HG02970 (cell line): ENCODE measurements at regions not wholly inside any gene's neighbourhood (a gene's known extent, or its start where the extent isn't known, plus 50 kb on each side); places are given as distances from the start of the nearest gene placed in this dataset.

Source experiments
- ATAC-seq: cut with Tn5 transposase; IDR thresholded peaks from one replicate; pipeline ENCODE4 v1.9.1; 2021; ENCODE audit warnings: mild to moderate bottlenecking, moderate library complexity, moderate number of reproducible peaks; ENCODE audit not compliant: unreplicated experiment, low FRiP score

DNA sequence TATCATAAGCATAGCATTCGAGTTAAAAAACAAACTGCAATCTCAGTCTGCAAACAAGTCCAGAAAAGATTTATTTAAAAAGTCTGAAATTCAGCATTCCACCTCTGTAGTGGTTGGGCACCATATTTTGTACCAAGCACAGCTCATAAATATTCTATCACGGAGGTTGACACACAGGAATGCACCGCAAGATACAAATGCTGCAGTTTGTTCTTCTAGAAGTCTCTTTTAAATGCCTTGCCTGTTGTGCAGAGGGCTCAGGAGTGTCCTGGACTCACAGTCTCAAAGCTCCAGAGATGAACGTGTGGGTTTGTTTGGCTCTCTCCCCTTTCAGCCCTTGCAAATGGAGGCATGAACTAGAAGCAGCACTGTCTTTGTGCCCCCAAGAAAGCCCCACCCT lies 212.4 kb upstream of the USP24 start:
- ATAC-seq: no peak

DNA sequence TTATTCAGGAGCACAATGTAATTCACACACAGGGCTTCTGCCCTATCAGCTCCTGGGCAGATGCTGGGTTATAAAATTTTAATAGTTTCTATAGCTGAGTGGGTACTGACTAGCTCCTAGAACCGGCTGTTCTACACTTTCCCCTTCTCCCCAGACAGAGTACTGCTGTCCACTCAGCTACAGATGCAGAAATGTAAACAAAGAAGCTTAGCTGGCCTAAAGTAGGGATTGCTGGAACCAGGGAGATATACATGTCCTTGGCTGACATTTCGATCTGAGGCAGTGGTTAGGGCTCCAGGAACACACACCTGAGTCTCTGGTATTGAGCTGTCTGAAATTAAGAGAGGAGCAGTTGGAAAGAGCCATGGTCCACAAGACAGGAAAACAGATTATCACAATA lies 211.5 kb upstream of the USP24 start:
- no peak for ATAC-seq

- ATAC-seq: no peak
Observed at GRCh38 chr1:55426156-55426555, 211.0 kb upstream of the USP24 start.

DNA sequence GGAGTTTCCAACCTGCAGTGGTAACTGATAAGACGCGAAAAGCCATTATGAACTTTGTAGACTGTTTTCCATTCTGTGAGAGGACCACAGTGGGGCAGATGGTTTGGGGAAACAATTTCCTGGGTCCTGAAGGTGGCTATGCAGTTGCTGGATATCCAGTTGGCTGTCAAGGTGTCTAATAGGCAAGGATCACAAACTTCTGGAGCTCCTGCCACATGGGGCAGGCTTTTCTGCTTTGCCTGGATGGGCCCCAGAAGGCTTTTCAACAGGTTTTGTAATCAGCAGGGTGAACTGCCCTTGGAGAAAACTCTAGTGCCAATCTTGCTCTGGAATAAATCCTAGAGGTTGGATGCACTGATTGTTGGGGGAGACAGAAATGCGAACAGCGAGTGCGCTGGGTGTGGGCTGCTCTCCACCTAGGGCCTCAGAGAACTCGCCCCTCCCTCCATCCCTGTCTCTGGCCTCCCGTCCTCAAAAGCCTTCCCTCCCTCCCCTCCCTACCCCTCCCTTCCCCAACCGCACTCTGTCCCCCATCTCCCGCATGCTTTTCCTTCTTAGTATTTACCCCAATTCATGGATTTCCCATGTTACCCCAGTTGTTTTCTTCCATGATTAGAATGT lies 210.3 kb upstream of the USP24 start:
- ATAC-seq: no peak

GRCh38 chr1:55423376-55423775 lies 208.2 kb upstream of the USP24 start:
- no peak for ATAC-seq

- ATAC-seq: no peak
Observed at GRCh38 chr1:55420929-55421716, 206.0 kb upstream of the USP24 start.

GRCh38 chr1:55420026-55420425 lies 204.9 kb upstream of the USP24 start:
- no peak for ATAC-seq

GRCh38 chr1:55418208-55419000 lies 203.2 kb upstream of the USP24 start:
- ATAC-seq: no peak

DNA sequence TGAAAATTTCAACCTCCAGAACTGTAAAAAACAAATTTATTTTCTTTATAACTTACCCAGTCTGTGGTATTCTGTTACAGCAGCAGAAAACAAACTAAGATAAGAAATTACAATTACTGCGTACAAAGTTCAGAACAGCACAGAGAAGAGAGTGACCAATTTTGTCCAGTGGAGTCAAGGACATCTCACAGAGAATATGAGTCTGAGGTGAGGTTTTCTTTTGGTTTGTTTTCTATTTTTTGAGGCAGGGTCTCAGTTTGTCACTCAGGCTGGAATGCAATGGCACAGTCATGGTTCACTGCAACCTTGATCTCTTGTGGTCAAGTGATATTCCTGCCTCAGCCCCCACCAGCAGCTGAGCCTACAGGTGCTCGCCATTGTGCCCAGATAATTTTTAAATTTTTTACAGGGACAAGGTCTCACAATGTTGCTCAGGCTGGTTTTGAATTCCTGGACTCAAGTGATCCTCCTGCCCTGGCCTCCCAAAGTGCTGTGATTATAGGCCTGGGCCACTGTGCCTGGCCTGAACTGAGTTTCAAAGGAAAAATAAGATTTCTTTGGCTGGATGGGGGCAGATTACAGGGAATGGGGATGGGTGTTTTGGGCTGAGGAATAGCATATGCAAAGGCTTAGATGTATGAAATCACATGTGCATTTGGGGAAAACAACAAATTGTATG lies 201.1 kb upstream of the USP24 start:
- ATAC-seq: no peak

- ATAC-seq: no peak
Observed at GRCh38 chr1:55413286-55413685, 198.1 kb upstream of the USP24 start.

DNA sequence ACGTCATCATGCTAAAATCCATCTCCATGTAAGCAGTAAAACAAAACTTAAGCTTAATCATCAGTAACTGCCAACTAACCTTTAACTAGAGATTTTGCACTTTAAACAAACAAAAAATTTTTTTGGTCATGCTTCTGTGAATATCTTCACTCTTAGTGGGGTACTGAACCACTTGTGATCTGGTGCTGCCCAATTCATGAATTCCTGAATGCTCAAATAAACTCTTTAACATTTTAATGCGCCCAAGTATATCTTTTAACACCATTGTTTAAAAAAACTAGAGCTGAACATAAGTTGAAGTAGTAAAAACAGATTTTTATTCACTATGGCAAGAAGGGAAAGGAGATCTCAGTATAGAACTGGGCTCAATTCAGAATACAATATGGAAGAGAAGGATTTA lies 196.9 kb upstream of the USP24 start:
- ATAC-seq: no peak

- ATAC-seq: no peak
Observed at GRCh38 chr1:55402671-55403464, 187.7 kb upstream of the USP24 start.

DNA sequence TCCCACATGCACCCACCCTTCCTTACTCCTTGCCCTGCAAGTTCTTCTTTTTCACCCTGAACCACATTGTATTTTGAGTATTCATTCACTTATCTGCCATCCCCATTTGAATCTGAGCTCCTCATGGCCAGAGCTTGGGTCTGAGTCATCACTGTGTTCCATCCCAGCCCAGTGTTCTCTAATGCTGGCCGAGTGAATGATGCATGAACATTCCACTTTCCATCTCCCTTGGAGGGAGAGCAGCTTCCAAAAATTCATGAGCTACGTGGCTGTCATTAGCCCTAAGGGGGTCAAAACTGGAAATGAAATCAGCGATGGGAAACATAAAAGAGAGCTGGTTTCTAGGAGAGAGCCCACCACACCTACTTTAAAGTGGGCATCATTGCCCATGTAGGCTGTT lies 187.0 kb upstream of the USP24 start:
- no peak for ATAC-seq

- ATAC-seq: no peak
Observed at GRCh38 chr1:55400508-55400907, 185.3 kb upstream of the USP24 start.

DNA sequence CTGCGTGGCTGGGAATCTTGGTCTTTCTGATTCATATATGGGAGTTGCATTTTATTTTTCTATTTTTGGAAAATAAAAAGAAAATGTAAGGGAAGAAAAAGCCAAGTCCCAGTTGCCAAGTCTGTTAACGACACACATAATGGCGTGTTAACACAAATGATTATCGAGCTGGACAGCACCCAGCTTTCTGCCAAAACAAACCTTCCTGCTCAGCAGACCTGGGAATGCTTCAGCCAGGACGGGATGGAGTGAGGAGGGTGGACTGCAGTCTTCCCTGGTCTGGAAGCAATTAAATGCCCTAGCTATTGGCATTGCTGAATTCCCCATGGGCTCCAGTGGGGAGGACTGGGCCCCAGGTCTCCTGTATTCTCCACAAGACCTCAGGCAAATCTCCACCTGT lies 184.2 kb upstream of the USP24 start:
- no peak for ATAC-seq

GRCh38 chr1:55396381-55396891 lies 181.3 kb upstream of the USP24 start:
- no peak for ATAC-seq

DNA sequence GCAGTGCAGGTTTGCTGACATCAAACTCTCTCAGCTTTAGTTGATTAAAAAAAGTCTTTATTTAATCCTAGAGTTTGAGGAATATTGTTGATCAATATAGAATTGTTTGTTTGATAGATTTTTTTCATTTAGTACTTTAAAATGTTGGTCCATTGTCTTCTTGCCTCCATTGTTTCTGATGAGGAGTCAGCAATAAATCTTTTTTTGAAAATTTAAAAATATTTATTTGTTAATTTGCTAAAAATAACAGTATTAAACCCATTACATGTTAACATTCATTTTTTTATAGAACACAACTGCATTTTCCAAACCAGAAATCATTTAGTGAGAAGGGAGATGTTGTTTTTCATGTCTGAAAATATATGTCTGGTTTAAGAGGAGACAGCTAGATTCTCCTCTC lies 173.8 kb upstream of the USP24 start:
- no peak for ATAC-seq

DNA sequence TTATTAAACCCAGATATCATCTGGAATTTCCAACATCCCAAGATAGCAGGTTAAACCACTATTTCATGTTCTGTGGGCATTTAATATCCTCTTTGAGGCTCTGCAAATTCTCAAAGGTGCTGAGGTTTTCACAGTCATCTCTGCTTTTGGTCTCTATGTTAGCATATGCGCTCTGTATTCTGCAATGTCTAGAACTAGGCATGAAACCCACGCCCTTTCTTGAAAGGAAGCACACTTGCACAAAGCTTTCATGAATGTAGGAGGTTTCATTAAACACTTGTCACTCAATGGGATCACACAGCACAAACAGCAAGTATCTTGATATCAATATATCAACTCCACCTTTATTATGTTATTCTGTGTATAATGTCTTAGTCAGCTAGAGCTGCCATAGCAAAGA lies 172.0 kb upstream of the USP24 start:
- ATAC-seq: no peak

DNA sequence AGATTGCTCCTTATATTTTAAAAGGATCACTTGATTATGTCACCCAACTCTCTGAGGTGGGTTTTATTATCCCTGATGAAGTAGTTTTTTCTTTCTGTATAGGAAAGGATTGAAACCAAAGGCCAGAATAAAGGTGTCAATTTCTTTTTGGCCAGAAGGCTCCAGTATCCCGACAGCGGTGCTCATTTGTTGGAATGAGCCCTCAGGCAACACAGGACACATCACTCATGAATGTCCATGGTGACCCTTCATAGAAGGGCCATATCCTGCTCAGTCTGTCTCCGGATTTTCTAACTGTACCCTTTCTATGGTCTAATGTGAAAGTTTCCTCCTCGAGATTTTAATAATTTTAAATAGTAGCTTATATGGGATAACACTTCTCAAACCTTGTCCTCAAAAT lies 171.3 kb upstream of the USP24 start:
- ATAC-seq: no peak
